Right renal cortex interstitium (tissue), 3 donors: ENCODE measurements at regions not wholly inside any gene's neighbourhood (a gene's known extent, or its start where the extent isn't known, plus 50 kb on each side); places are given as distances from the start of the nearest gene placed in this dataset.

Source experiments
- DNase-seq, 3 donors: peaks; one replicate each; pipeline ENCODE4 v3.0.0-alpha.2; 2013; ENCODE audit warnings: low read depth in 3 of 3, low spot score in 2 of 3

DNA sequence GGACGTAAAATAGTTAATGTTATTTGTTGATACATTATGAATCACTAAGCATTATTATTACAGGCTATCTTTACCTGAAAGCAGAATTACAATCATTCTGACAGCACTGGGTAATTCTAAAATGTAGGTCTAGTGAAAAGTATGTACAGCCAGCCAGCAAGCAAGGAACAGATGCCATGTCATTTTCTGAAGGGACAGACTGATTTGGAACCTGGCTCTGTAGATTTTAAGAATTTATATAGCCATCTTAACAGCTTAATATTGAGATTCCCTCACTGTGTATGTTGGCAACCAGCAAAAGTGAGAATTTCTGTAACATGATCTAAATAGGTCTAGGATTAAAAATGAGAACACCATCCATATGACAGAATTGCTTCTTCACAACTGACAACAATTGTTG lies 359.4 kb downstream of the ZIC4 start:
- no peak for DNase-seq

DNA sequence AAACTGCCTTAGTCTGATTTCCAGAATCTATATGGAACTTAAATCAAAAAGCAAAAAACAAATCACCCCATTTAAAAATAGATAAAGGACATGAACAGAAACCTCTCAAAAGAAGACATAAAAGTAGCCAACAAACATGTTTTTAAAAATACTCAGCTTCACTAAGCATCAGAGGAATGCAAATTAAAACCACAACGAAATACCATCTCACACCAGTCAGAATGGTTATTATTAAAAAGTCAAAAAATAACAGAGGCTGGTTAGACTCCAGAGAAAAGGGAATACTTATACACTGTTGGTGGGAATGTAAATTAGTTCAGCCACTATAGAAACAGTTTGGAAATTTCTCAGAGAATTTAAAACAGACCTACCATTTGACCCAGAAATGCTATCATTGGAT lies 367.9 kb downstream of the ZIC4 start:
- DNase-seq, result no peak

DNA sequence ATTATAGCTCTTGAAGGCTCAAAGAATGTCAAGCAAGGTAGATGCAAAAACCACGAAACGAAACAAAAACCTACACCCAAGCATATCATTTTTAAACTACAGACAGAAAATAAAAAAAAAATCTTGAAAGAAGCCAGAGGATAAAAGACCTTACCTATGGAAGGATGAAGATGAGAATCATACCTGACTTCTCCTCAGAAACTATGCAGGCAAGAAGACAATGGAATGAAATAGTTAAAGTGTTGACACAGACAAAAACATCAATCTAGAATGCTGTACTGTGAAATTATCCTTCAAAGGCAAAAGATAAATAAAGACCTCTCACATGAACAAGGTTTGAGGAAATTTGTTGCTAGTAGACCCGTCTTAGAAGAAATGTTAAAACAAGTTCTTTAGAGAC lies 372.0 kb downstream of the ZIC4 start:
- DNase-seq, result no peak

DNA sequence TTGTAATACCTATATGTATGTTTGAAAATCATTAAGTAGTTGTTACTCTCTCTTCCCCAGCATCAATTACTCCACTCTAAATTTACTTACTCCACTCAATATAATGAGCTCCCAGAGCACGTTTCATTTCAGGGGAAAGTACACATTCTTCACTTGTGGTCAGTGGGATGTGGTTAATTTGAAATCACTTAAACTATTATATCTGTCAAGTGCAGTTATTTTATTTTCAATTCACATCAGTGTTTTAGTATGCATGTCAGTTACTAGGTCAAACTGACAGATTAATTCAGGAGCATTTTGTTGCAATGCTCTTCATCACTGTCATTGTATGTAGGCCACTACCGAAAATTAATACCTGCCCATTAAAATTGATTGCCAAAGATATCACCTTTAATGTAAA lies 376.1 kb downstream of the ZIC4 start:
- DNase-seq, result no peak

DNA sequence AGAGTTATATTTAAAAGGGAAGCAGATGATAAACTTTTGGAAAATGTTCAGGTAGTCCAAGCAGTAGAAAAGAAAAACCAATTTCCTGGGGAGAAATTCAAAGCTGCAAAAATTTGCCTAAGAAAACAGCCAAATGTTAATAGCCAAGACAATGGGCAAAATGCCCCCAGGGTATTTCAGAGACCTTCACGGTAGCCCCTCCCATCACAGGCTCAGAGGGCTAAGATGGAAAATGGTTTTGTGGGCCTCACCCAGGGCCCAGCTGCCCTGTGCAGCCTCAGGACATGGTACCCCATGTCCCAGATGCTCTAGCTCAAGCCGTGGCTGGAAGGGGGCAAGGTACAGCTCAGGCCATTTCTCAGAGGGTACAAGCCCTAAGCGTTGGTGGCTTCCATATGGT lies 391.0 kb downstream of the ZIC4 start:
- DNase-seq, result no peak

DNA sequence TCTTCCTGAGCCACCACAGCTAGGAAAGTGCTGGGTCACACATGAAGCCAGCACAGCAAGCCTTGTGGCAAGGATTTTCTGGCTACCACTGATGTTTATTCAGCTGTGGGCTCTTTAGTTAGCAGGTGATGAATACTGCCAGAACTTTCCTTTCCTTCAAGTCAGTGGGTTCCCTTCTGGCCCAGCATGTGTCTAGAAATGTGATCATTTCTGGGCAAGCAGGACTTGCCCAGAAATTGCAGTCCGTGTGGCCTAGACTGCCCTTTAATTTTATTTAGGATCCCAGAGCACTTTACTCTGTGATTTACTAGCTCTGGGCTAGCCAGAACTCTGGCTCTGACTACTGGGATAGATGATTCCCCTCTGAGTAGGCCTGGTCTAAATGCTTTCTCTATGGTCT lies 397.5 kb downstream of the ZIC4 start:
- no peak for DNase-seq

DNA sequence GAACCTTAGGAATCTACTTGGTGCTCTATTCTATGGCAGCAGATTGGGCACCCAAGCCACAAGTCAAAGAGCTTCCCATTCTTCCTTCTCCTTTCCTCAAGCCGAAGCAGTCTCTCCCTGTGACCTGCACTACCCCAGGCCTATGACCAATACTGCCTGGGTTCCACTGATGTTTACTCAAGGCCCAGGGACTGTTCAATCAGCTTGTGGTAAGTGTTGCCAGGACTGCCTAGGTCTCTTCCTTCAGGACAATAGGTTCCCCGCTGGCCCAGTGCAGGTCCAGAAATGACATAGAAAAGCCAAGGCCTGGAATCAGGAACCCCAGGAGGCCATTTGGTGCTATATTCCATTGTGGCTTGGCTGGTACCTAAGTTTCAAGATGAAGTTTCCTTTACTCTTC lies 397.9 kb downstream of the ZIC4 start:
- no peak for DNase-seq

DNA sequence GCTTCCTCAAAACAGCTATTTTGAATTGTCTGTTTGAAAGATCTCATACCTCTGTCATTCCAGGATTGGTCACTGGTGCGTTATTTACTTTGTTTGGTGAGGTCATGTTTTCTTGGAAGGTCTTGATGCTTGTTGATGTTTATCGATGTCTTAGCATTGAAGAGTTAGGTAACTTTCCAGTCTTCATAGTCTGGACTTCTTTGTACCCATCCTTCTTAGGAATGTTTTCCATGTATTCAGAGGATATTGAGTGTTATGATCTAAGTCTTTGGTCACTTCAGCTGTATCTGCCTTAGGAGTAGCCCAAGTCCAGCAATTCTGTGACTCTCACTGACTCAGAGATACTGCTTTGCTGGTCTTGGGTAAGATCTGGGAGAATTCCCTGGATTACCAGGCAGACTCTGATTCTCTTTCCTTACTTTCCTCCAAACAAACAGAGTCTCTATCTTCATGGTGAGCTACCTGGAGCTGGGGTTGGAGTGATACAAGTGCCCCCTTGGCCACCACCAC lies 398.6 kb downstream of the ZIC4 start:
- no peak for DNase-seq

DNA sequence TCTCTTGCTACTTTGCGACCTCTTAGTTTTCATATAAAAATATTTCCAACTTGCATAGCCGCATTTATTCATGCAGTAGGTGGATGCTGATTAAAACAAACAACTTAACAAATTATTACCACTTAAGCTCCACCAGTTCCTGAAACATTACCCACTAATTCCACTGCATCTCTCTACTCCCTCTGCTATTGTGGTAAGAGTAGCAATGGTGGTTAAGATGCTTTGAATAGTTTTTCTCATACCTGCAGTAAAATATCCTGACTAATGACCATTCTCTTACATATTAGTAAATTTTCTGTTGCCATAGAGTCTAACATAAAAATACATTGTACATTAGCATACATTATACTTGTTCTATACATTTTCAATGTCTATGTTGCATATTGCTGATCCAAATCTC lies 397.6 kb upstream of the PLSCR5 start:
- no peak for DNase-seq

DNA sequence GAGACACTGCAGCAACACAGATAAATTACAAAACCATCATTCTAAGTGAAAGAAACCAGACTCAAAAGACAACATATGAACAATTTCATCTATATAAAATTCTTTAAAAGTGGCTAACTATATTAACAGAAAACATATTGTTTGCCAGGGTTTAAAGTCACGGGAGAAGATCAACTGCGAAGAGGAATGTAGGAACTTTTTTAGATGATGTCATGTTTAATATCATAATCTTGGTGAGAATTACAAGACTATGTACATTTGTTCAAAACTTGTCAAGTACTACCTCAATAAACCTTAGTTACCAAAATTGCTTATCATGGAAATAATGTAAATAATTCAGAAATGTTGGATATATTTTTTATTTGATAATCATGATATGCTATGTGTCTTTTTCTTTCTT lies 395.1 kb upstream of the PLSCR5 start:
- DNase-seq, result no peak

DNA sequence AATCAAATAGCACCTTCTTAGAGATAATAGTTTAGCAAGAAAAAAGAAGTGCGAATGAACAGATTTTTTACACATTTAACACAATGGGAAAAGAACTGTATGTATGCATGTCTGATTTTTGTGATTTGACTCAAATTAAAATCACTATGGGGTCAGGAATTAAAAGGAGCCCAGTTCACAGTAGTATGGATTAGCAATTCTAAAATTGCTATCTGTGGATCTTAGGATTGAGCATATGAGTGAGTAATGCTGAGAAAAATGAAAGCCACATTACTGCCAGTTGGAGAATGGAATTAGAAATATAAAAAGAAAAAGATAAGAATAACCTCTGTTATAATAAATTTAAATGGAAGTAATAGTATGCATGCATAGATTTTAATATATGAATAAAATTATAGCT lies 386.8 kb upstream of the PLSCR5 start:
- DNase-seq, result no peak

DNA sequence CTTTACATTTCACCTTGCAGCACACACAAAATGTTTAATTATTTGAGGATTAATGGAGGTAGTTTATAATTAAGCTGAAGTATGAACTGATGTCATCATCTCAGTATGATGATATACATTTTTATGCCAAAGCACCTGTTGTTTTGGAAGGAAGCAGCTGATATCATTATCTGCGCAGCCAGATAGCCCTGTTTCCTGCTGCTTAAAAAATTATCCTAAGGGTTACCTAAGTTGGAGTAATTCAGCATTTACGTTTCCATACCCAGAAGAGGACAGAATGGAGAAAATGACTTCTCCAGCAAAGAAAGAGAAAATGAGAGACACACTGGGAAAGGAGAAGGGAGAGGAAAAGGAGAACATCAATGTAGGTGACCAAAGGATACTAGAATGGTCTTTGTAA lies 370.3 kb upstream of the PLSCR5 start:
- DNase-seq, result no peak

DNA sequence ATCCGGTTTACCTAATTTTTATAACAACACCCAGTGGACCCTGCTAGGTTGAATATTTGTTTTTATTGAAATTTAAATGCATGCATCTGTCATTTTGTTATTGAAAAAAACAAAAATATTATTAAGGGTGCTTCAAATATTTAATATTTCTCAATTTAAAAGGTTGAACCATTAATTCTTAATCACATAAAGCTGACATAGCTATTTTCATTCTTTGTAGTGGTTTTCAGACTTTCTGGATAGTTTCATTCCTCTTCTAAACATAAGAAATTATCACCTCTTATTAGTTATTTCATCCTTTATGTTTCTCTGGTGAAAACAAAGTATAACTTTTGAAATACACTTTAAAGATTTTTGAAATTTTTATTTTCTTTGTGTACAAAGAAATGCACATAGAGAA lies 369.9 kb upstream of the PLSCR5 start:
- DNase-seq, result no peak

DNA sequence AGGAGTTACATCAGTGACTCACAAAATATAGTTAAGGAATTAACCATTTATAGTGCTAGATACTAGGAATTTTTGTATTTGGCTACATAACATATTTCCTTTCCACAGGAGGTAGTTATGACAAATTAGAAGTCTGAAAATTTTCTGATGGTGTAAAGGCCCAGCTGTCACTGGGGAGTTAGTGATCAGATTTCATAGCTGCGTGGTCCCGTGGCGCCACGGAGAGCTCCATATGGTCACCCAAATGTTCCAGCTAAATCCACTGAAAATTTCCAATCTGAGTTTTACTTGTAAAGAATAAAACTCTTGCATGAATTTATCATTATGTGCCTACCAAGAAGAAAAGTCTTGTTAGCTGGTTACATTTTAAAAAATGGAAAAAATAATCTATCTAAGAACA lies 368.9 kb upstream of the PLSCR5 start:
- DNase-seq, result no peak

DNA sequence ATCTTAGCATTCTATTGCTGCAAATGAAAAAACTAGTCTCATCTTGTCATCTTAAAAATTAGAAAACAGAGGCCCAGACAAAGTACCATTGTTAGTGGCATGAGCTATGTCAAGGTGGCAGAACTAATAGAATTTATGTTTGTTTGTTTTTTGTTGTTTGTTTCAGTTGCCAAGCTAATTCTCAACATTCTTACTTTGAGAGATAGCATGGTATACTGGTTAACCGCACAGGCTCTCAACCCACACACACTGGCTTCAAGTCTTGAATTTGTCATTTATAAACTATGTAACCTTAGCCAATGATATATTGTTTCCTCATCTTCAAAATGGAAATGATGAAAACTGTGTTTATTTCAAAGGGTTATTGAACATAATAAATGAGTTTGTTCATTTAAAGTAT lies 367.6 kb upstream of the PLSCR5 start:
- no peak for DNase-seq

DNA sequence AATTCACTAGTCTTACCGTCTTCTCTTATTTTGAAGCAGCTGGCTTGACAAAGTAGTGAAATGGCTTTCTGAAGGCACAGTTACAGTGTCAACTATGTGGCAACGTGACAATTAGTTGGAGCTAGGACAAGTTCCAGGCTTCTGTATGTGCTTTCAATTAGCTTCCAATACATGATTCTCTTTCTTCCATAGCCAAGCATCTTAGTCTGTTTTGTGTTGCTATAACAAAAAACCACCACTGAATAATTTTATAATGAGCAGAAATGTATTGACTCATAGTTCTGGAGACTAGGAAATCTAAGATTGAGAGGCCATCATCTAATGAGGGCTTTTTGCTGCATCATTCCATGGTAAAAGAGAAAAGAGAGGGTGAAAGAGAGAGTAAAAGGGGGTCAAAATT lies 365.1 kb upstream of the PLSCR5 start:
- DNase-seq, result no peak

DNA sequence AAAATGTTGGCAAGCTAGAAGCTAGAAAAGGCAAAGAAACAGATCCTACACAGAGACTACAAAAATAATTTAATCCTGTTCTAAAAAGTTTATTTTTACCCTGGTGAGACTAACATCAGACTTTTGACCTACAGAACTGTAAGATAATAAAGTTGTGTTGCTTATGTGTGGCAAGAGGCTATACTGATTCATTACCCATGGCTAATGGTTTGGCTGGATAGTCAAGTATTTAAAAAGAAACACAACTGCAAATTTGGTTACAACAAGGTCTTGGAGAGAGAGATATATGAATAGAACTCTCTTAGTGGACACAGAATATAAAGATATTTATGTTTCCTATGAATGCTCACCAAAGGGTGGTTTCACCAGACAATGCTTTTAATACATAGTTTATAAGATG lies 364.2 kb upstream of the PLSCR5 start:
- no peak for DNase-seq

DNA sequence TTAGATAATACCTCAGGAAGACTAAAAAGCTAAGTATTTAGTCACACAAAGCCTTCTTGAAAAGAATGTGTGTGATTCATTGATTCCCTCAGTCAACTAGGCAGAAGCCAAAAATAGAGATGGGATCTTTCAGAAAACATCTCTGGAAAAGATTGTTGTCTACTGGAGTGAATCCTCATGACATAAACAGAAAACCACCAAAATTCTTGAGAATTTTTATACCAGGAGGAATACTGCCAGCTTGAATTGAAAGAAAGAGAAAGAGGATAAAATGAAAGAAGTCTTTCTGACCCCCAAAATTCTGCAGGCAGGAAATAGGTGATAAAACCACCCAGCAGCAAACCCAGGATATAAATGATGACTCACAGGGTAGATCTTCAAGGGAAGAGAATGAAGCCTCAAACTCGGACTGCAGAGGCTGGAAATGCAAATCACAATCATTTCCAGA lies 363.1 kb upstream of the PLSCR5 start:
- DNase-seq, result no peak

DNA sequence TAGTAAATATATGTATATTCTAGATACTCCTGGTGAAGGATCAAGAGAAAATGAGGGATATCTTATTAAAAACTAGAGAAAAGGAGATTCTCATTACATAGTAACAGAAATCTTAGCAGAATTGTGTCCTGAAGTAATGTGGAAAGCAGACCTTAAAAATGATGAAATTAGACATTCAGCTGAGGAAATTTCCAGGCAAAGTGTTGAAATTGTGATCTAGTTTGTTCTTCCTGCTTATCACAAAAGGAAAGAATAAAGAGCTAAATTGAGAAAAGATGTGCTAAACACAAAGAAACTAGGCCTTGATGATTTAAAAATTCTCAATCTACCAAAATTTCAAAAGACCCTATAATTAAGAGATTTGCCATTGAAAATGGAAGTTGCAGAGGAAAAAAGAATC lies 362.6 kb upstream of the PLSCR5 start:
- DNase-seq, result no peak

DNA sequence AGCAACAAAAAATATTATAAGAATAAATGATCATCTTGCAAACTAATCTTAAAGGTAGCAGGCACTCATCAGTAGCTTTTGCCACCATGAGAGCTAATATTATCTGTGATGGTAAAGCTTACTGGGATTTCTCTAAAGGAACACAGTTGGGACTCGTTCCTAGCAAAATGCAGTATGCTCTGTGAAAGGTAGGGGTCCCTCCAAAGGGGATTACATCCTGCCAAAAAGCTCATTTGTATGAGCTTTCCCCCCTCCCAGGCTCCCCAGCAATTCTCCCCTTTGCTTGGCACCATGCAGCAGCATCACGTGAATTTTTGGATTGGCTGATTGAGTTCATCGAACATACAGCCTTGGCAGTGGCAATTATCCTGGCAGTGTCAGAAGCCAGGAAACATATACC lies 361.0 kb upstream of the PLSCR5 start:
- DNase-seq, result no peak

DNA sequence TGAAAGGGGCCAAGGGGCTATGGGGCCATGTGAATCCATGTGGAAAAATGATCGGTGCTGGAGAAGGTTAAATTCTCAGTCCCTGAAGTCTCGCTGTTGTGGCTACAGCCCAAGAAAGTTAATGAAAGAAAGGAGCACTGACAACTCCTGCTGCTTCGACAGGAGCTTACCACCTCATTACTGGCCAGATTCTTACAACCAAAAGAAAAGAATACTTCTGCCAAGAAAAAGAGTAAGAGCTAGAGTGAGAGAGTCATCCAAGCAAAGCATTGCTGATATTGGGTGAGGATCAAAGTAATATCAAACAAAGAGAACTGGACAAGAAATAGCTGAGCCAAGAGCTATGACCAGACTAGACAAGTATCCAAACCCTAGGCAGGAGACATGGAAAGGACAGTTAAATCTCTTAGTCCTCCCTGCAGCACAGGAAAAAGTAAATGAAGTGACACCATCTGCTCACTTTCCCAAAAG lies 348.4 kb upstream of the PLSCR5 start:
- DNase-seq, result no peak

DNA sequence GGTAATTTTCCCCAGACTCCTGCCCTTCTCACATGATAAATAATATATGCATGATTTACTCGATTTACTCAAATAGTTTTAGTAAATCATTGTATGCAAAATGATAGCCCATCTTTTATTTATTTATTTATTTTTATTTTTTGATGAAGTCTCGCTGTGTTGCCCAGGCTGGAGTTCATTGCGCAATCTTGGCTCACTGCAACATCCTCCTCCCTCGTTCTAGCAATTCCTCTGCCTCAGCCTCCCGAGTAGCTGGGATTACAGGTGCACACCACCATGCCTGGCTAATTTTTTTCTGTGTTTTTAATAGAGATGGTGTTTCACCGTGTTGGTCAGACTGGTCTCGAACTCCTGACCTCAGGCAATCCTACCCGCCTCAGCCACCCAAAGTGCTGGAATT lies 343.8 kb upstream of the PLSCR5 start:
- DNase-seq, result no peak

DNA sequence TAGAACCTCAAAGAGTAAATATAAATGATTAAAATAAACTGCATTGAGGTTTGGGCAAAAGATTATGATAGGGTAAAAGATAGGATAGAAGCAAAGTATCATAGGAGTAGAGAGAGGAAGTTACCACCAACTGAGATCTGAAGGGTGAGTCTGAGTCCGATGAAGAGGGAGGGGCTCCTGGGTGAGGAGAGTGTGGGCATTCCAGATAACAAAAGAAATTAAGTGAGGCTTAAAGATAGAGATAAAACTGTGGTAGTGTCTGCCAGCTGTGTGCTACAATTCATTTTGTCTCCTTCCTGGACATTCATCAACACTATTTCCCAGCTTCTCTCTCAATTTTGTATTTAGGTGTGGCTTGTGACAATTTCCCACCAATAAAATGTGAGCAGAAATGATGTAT lies 343.0 kb upstream of the PLSCR5 start:
- DNase-seq, result no peak

DNA sequence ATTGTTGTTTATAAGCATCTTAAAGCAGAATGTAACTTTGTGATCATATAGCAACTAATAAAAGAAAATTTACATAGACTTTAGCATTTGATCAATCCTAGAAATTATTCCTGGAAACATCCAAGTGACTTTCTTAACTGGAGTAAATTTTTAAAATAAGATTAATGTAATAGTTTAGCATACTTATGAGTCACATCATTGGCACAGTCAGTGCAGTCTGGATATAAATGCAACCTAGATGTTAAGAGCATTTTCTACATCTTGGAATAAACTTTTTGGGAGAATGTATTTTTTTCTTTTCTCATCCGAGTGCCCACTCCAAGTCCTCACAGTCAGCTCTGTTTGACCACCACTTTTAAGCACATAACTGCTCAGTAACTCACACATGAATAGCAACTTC lies 324.6 kb upstream of the PLSCR5 start:
- no peak for DNase-seq
